ENCODE measurements at regions not wholly inside any gene's neighbourhood (a gene's known extent, or its start where the extent isn't known, plus 50 kb on each side); places are given as distances from the start of the nearest gene placed in this dataset.

DNA sequence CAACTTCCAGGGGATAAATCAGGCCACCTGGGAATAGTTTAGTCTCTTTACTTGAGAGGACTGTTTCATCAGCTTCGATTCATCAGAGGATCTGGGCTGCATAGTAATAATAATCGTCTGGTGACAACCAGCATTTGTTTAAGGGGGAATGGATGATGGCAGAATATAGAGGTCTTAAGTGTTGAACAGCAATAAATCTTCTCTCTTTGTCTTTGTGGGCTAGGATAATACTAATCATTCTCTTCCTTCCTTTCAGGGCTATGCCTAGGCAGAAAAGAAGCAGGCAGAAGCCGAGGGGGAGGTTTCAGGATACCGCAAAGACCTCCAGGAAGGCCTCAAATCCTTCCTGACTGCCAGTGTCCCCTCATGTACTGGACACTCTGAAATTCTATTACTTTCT lies 150.4 kb upstream of the GAREM1 start:
- no peak for DNase-seq
- Histone ChIP-seq H3K27ac (ENCODE audit: low read depth in 1 of 2, low read length in 2 of 2) (no peak overlapping the region), H3K4me3 (replicated peaks in 1 of 3; ENCODE audit: low read depth in 2 of 3, low read length in 3 of 3) (no peak overlapping the region), H3K27me3 (ENCODE audit: control insufficient read depth in 2 of 2, insufficient read depth in 2 of 2, low read length in 2 of 2) (no peaks in the 10 kb centered on the region), H3K36me3 (replicated peaks in 1 of 2; ENCODE audit: control insufficient read depth in 1 of 2, insufficient read depth in 2 of 2, low read length in 2 of 2) (no peaks in the 10 kb centered on the region), H3K4me1 (ENCODE audit: control insufficient read depth in 1 of 2, insufficient read depth in 2 of 2, low read length in 2 of 2) (no peaks in the 10 kb centered on the region), H3K79me2 (ENCODE audit: insufficient read depth, low read length) (no peaks in the 10 kb centered on the region), H2AFZ (ENCODE audit: insufficient read depth, low read depth, low read length, poor library complexity, severe bottlenecking) (no peak overlapping the region), H3K9ac (ENCODE audit: insufficient read depth, low read length, poor library complexity, severe bottlenecking) (no peak overlapping the region), H3K9me3 (replicated peaks in 1 of 2; ENCODE audit: control insufficient read depth in 1 of 2, insufficient read depth in 1 of 2, low read length in 2 of 2) (no peaks in the 10 kb centered on the region), H4K20me1 (ENCODE audit: insufficient read depth, low read length) (no peaks in the 10 kb centered on the region), H3K4me2 (replicated peaks; ENCODE audit: extremely low read depth, low read length, poor library complexity, severe bottlenecking) (no peak overlapping the region)
- peaks cover 0 to 10% (median 2%) of the 10 kb centered on the region in 7 donors for H3K9me3 Mint-ChIP-seq
- H3K36me3 Mint-ChIP-seq: no peaks in the 10 kb centered on the region
- no peaks in the 10 kb centered on the region for H3K4me1 Mint-ChIP-seq
- intact Hi-C loops (cut with micrococcal nuclease): no loop called here
- peak overlapping the region in 1 of 7 donors; percentile 46 for H3K27ac Mint-ChIP-seq
- no peaks in the 10 kb centered on the region for H3K27me3 Mint-ChIP-seq (ENCODE audit: low read depth in 3 of 3)
- 33% methylated on average over 2 of the region's 4 CpGs for WGBS (ENCODE audit: insufficient coverage)
- no peak overlapping the region for H3K4me3 Mint-ChIP-seq
- TF ChIP-seq, protein P1, sequence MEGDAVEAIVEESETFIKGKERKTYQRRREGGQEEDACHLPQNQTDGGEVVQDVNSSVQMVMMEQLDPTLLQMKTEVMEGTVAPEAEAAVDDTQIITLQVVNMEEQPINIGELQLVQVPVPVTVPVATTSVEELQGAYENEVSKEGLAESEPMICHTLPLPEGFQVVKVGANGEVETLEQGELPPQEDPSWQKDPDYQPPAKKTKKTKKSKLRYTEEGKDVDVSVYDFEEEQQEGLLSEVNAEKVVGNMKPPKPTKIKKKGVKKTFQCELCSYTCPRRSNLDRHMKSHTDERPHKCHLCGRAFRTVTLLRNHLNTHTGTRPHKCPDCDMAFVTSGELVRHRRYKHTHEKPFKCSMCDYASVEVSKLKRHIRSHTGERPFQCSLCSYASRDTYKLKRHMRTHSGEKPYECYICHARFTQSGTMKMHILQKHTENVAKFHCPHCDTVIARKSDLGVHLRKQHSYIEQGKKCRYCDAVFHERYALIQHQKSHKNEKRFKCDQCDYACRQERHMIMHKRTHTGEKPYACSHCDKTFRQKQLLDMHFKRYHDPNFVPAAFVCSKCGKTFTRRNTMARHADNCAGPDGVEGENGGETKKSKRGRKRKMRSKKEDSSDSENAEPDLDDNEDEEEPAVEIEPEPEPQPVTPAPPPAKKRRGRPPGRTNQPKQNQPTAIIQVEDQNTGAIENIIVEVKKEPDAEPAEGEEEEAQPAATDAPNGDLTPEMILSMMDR (IDR thresholded peaks at IDR 0.05): no peak

DNA sequence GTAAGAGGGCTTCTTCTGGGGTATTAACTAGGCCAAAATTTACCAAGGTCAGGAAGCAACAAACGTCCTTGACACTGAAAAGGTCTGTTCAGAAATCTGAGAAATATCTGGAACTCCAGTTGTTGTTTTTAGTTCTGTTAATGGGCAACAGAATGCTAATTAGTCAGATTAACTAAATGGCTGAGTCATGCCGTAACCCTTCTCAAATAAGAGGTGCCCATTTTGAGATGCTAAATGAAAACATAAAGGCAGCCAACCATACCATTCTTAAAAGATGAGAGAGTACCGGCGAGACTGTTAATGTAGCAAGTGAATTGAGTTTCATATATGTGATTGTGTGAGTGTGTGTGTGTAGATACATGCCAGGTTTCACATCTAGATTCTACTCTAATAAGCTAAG lies 147.9 kb upstream of the GAREM1 start:
- DNase-seq: no peak
- Histone ChIP-seq H3K4me1 (ENCODE audit: control insufficient read depth in 1 of 2, insufficient read depth in 2 of 2, low read length in 2 of 2) (no peaks in the 10 kb centered on the region), H4K20me1 (ENCODE audit: insufficient read depth, low read length) (no peaks in the 10 kb centered on the region), H3K4me3 (replicated peaks in 1 of 3; ENCODE audit: low read depth in 2 of 3, low read length in 3 of 3) (no peak overlapping the region), H3K4me2 (replicated peaks; ENCODE audit: extremely low read depth, low read length, poor library complexity, severe bottlenecking) (no peak overlapping the region), H3K27ac (ENCODE audit: low read depth in 1 of 2, low read length in 2 of 2) (no peak overlapping the region), H3K9me3 (replicated peaks in 1 of 2; ENCODE audit: control insufficient read depth in 1 of 2, insufficient read depth in 1 of 2, low read length in 2 of 2) (no peaks in the 10 kb centered on the region), H3K79me2 (ENCODE audit: insufficient read depth, low read length) (no peaks in the 10 kb centered on the region), H3K36me3 (replicated peaks in 1 of 2; ENCODE audit: control insufficient read depth in 1 of 2, insufficient read depth in 2 of 2, low read length in 2 of 2) (no peaks in the 10 kb centered on the region), H3K9ac (ENCODE audit: insufficient read depth, low read length, poor library complexity, severe bottlenecking) (no peak overlapping the region), H2AFZ (ENCODE audit: insufficient read depth, low read depth, low read length, poor library complexity, severe bottlenecking) (no peak overlapping the region), H3K27me3 (ENCODE audit: control insufficient read depth in 2 of 2, insufficient read depth in 2 of 2, low read length in 2 of 2) (no peaks in the 10 kb centered on the region)
- no peak overlapping the region for H3K4me3 Mint-ChIP-seq
- no peaks in the 10 kb centered on the region for H3K36me3 Mint-ChIP-seq
- WGBS (ENCODE audit: insufficient coverage): 40% methylated on average over 1 of the region's 4 CpGs
- intact Hi-C loops (cut with micrococcal nuclease): no loop called here
- TF ChIP-seq, protein P1 (IDR thresholded peaks at IDR 0.05): no peak
- no peak overlapping the region for H3K27ac Mint-ChIP-seq
- peaks cover 0 to 7% (median 2%) of the 10 kb centered on the region in 7 donors for H3K9me3 Mint-ChIP-seq
- H3K27me3 Mint-ChIP-seq (ENCODE audit: low read depth in 3 of 3): no peaks in the 10 kb centered on the region
- no peaks in the 10 kb centered on the region for H3K4me1 Mint-ChIP-seq

All from CD14-positive monocyte (primary cell).